Peyer's patch (tissue), 4 donors: ENCODE measurements at regions not wholly inside any gene's neighbourhood (a gene's known extent, or its start where the extent isn't known, plus 50 kb on each side); places are given as distances from the start of the nearest gene placed in this dataset.

ENCODE experiments used
- CTCF ChIP-seq, 6 experiments: fragments of 450-650 bp in 4 of 6; fragments of 200-600 bp in 2 of 6; sonication (generic) in 1 of 6; IDR thresholded peaks; one replicate each; pipeline ENCODE4 v1.5.1; 2017 to 2019; ENCODE audit warnings: antibody characterized with exemption in 6 of 6, mild to moderate bottlenecking in 3 of 6, moderate library complexity in 1 of 6
- POLR2A ChIP-seq, 2 donors: fragments of 450-650 bp; IDR thresholded peaks; one replicate each; pipeline ENCODE4 v1.5.1; 2017; ENCODE audit warnings: antibody characterized with exemption in 2 of 2, mild to moderate bottlenecking in 2 of 2, moderate library complexity in 2 of 2

DNA sequence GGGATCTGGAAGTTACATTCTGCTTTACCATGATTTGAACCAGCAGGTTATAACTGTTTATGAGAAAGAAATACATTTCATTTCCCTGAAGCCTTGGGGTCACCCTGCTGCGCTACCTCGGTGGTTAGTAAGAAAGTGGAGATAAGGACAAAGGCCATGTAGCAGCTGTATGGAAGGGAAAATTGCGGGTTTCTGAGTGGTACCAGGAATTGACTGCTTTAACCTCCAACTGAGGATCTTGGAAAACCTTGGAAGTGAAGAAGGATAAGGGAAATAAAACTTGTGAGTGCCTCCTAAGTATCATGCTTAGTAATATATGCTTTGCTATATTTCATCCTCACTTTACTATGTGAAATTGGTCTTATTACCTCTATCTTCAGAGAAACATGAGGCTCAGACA is 76.1 kb upstream of the GAP43 start:
- TF ChIP-seq CTCF (IDR thresholded peaks at IDR 0.05) (no peak), POLR2A (IDR thresholded peaks at IDR 0.05) (no peak)
